MCF 10A (cell line): ENCODE measurements at regions not wholly inside any gene's neighbourhood (a gene's known extent, or its start where the extent isn't known, plus 50 kb on each side); places are given as distances from the start of the nearest gene placed in this dataset.

ENCODE experiments used
- BruUV-seq: library from RNA; stranded (reverse); fragments of 400-500 nt; replicated peaks from 2 replicates; lab custom pipeline; 2021; lab: Mats Ljungman, UMichigan
- CTCF ChIA-PET: fragments of 300-600 bp; sonication (Branson Sonifier 250); formaldehyde crosslinking; extraction: SDS; loops from one replicate; lab custom pipeline; 2021; ENCODE audit warnings: antibody characterized with exemption, inconsistent platforms; lab: Yijun Ruan, JAX
- POLR2A ChIA-PET: fragments of 300-600, 350-650 bp; sonication (Branson Sonifier 250); formaldehyde crosslinking; extraction: SDS; loops from one replicate; lab custom pipeline; 2020; ENCODE audit warnings: antibody characterized with exemption, inconsistent platforms; lab: Yijun Ruan, JAX
- DNase-seq: peaks from one replicate; pipeline ENCODE4 v3.0.0-alpha.2; 2018; ENCODE audit not compliant: unreplicated experiment
- H3K27ac Mint-ChIP-seq: one replicate; pipeline ENCODE4 v1.8.0; 2022; ENCODE audit warnings: mild to moderate bottlenecking, low read depth, mixed read lengths; ENCODE audit not compliant: unreplicated experiment
- H3K27me3 Mint-ChIP-seq: one replicate; pipeline ENCODE4 v1.8.0; 2022; ENCODE audit warnings: mixed read lengths; ENCODE audit not compliant: insufficient read depth, unreplicated experiment
- H3K36me3 Mint-ChIP-seq: one replicate; pipeline ENCODE4 v1.8.0; 2022; ENCODE audit warnings: mild to moderate bottlenecking, moderate library complexity, mixed read lengths; ENCODE audit not compliant: insufficient read depth, unreplicated experiment
- H3K4me1 Mint-ChIP-seq: one replicate; pipeline ENCODE4 v1.8.0; 2022; ENCODE audit warnings: mixed read lengths; ENCODE audit not compliant: insufficient read depth, unreplicated experiment
- H3K4me3 Mint-ChIP-seq: one replicate; pipeline ENCODE4 v1.8.0; 2022; ENCODE audit warnings: mild to moderate bottlenecking, moderate library complexity, mixed read lengths; ENCODE audit not compliant: unreplicated experiment
- H3K9me3 Mint-ChIP-seq: one replicate; pipeline ENCODE4 v1.8.0; 2022; ENCODE audit warnings: mixed read lengths; ENCODE audit not compliant: unreplicated experiment
- intact Hi-C: fragments of 100-400 bp; cut with micrococcal nuclease; formaldehyde crosslinking; loops from 2 replicates; pipeline ENCODE4 v1.14.1; 2022
- TF ChIP-seq, protein P1 (sequence below): fragments of 200-600 bp; IDR thresholded peaks from one replicate; pipeline ENCODE4 v1.8.0; 2022; ENCODE audit warnings: antibody characterized with exemption, mild to moderate bottlenecking; ENCODE audit not compliant: unreplicated experiment

DNA sequence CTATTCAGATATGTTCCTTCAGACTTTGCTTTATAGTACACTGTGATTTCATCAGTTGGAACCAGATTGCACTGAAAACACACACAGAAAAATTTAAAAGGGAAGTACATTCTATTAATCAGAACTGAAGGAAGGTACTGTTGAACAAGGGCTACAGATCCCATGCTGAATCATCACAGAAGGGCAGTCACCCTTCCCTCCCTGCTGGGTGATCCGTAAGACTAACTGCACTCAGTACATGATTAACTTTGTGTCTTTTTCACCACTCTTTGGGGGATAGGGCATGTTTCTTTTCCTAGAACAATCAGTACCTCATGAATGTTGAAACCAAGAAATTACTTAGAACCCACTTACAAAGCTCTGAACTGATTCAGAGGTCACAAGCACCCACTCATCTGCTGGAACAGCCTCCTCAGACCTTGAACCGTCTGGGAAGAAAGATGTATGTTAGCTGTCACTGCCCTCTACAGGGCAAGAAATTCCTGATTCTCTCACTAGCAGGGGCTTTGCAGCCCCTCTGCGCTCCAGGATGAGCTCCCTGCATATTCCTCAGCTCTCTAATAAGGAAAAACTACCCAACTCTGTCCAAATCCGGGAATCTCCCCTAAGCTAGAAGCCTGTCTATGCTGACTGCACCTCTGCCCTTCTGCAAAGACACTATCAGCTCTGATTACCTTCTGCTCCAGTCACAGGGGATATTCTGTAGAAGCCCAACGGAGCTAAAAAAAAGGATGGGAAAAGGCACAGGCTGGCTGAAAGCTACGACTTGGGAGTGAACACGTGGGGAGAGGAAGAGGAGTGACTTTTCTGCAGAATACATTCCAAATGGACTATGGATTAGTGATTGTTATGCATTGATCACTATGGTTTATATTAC, 51.0 kb downstream of the IARS1 start:
- no peak overlapping the region for H3K4me3 Mint-ChIP-seq
- intact Hi-C loops = no loop called here
- BruUV-seq = no TSS peak
- H3K4me1 Mint-ChIP-seq = peaks cover 23% of the 10 kb centered on the region
- DNase-seq = no peak
- peak overlapping the region; percentile 47 for H3K27ac Mint-ChIP-seq
- peaks cover 100% of the 10 kb centered on the region for H3K36me3 Mint-ChIP-seq
- ChIA-PET CTCF (interaction anchor here (0.6 to 10.6 kb wide), 9 partner anchors 13 to 194 kb away, joined by 3 to 153 read pairs (median 4); no protein-coding TSS in a partner anchor), POLR2A (interaction anchor here (0.7 to 1.6 kb wide), 5 partner anchors 13 to 107 kb away, joined by 3 to 5 read pairs (median 3); no protein-coding TSS in a partner anchor)
- H3K27me3 Mint-ChIP-seq = no peaks in the 10 kb centered on the region
- TF ChIP-seq, protein P1, sequence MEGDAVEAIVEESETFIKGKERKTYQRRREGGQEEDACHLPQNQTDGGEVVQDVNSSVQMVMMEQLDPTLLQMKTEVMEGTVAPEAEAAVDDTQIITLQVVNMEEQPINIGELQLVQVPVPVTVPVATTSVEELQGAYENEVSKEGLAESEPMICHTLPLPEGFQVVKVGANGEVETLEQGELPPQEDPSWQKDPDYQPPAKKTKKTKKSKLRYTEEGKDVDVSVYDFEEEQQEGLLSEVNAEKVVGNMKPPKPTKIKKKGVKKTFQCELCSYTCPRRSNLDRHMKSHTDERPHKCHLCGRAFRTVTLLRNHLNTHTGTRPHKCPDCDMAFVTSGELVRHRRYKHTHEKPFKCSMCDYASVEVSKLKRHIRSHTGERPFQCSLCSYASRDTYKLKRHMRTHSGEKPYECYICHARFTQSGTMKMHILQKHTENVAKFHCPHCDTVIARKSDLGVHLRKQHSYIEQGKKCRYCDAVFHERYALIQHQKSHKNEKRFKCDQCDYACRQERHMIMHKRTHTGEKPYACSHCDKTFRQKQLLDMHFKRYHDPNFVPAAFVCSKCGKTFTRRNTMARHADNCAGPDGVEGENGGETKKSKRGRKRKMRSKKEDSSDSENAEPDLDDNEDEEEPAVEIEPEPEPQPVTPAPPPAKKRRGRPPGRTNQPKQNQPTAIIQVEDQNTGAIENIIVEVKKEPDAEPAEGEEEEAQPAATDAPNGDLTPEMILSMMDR = peak; percentile 14
- no peaks in the 10 kb centered on the region for H3K9me3 Mint-ChIP-seq

DNA sequence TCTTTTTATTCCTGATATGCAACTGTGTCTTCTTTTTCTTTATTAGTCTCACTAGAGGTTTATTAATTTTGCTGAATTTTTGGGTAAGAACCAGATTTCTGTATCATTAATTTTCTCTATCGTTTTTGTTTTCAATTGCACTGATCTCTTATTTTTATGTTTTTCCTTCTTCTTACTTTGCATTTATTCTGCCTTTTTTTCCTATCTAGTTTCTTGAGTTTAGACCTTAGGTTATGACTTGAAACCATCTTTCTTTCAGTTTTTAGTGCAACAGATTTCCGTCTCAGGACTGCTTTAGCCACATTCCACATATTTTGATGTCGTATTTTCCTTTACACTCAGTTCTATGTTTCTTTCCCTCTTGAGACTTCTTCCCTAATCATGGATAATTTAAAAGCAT, 56.6 kb downstream of the IARS1 start:
- Mint-ChIP-seq H3K36me3 (peaks cover 96% of the 10 kb centered on the region), H3K4me3 (no peak overlapping the region), H3K27me3 (no peaks in the 10 kb centered on the region), H3K27ac (peak overlapping the region; percentile 25), H3K4me1 (no peaks in the 10 kb centered on the region), H3K9me3 (no peaks in the 10 kb centered on the region)
- CTCF ChIA-PET = interaction anchor here (10.6 kb wide), 1 partner anchor 97 kb away, joined by 153 read pairs; no protein-coding TSS in a partner anchor
- TF ChIP-seq, protein P1 = no peak
- BruUV-seq = TSS peak; percentile 1
- POLR2A ChIA-PET = no interaction called here
- intact Hi-C loops = no loop called here
- no peak for DNase-seq

DNA sequence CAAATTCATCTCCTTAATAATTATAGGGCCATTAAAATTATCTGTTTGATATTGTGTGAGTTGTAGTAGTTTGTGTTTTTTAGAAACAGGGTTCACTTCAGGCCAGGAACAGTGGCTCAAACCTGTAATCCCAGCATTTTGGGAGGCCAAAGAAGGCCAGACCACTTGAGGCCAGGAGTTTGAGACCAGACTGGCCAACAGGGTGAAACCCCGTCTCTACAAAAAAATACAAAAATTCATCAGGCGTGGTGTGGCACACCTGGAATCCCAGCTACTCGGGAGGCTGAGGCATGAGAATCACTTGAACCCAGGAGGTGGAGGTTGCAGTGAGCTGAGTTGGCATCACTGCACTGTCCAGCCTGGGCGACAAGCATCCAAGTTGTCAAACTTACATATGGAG, 57.0 kb downstream of the IARS1 start:
- ChIA-PET CTCF (interaction anchor here (10.6 kb wide), 1 partner anchor 96 kb away, joined by 153 read pairs; no protein-coding TSS in a partner anchor), POLR2A (no interaction called here)
- intact Hi-C loops = no loop called here
- TF ChIP-seq, protein P1 = no peak
- Mint-ChIP-seq H3K27ac (peak overlapping the region; percentile 25), H3K27me3 (no peaks in the 10 kb centered on the region), H3K4me3 (no peak overlapping the region), H3K4me1 (no peaks in the 10 kb centered on the region), H3K36me3 (peaks cover 91% of the 10 kb centered on the region), H3K9me3 (no peaks in the 10 kb centered on the region)
- no peak for DNase-seq
- BruUV-seq = no TSS peak

DNA sequence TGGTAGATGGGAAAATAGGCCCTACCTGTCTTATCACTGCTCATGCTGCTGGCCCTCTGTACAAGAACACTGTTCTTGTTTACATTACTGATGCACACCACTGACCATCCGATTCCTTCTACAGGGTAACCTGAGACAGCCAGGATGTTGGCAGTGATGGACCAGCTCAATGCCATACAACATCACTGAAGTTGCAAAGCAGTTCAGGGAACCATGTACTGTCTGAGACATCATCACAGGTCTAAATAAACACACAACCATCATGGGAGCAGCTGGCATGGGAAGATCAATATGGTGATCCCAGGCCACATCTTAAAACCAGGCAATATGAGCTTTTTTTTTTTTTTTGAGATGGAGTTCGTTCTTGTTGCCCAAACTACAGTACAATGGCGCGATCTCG, 59.0 kb downstream of the IARS1 start:
- POLR2A ChIA-PET = interaction anchor here (0.7 to 1.0 kb wide), 2 partner anchors 11 to 251 kb away, joined by 3 read pairs; no protein-coding TSS in a partner anchor

More for the DNA sequence above, 59.0 kb downstream of the IARS1 start:
- TF ChIP-seq, protein P1 = no peak
- Mint-ChIP-seq H3K4me1 (no peaks in the 10 kb centered on the region), H3K4me3 (no peak overlapping the region), H3K27ac (no peak overlapping the region), H3K9me3 (no peaks in the 10 kb centered on the region), H3K36me3 (peaks cover 87% of the 10 kb centered on the region), H3K27me3 (no peaks in the 10 kb centered on the region)
- no TSS peak for BruUV-seq
- CTCF ChIA-PET = interaction anchor here (0.7 to 10.6 kb wide), 5 partner anchors 11 to 397 kb away, joined by 3 to 153 read pairs (median 4); no protein-coding TSS in a partner anchor
- no peak for DNase-seq
- intact Hi-C loops = no loop called here
